GM23338 (cell line): ENCODE measurements at regions not wholly inside any gene's neighbourhood (a gene's known extent, or its start where the extent isn't known, plus 50 kb on each side); places are given as distances from the start of the nearest gene placed in this dataset.

Experiments used
- CREB1 ChIP-seq: fragments of 250-450 bp; sonication (Bioruptor Pico); IDR thresholded peaks from 2 replicates; pipeline ENCODE4 v1.5.0; 2020; ENCODE audit warnings: low read depth, mild to moderate bottlenecking, moderate library complexity
- CTCF ChIP-seq, 2 experiments: fragments of 200-600 bp in 1 of 2; sonication (generic) in 1 of 2; conservative IDR thresholded peaks; 2 replicates each; pipeline versions ENCODE4 v1.5.1 to v1.6.1; 2016 to 2017; ENCODE audit warnings: antibody characterized with exemption in 2 of 2, low read depth in 2 of 2, mild to moderate bottlenecking in 2 of 2, moderate library complexity in 1 of 2
- ETS1 ChIP-seq: IDR thresholded peaks from 2 replicates; pipeline ENCODE4 v1.6.1; 2016; ENCODE audit warnings: antibody characterized with exemption
- EZH2 ChIP-seq: fragments of 200-600 bp; sonication (generic); IDR thresholded peaks from one replicate; pipeline ENCODE4 v1.8.0; 2017; ENCODE audit warnings: antibody characterized with exemption, mild to moderate bottlenecking, low read depth; ENCODE audit not compliant: unreplicated experiment
- EZH2phosphoT487 ChIP-seq: fragments of 200-600 bp; sonication (generic); IDR thresholded peaks from one replicate; pipeline ENCODE4 v1.8.1; 2018; ENCODE audit warnings: antibody characterized with exemption; ENCODE audit not compliant: unreplicated experiment
- JUNB ChIP-seq: IDR thresholded peaks from one replicate; pipeline ENCODE4 v1.6.1; 2016; ENCODE audit warnings: antibody characterized with exemption; ENCODE audit not compliant: unreplicated experiment
- POLR2AphosphoS5 ChIP-seq: IDR thresholded peaks from 2 replicates; pipeline ENCODE4 v1.6.1; 2016; ENCODE audit warnings: antibody characterized with exemption, low read depth
- ZNF462 ChIP-seq: fragments of 250-450 bp; sonication (Bioruptor Pico); IDR thresholded peaks from 2 replicates; pipeline ENCODE4 v1.5.0; 2020; ENCODE audit warnings: mild to moderate bottlenecking, moderate library complexity

GRCh38 chr1:238491265-238491664 is 600.5 kb upstream of the ZP4 start:
- no peak for TF ChIP-seq CTCF (conservative IDR thresholded peaks at IDR 0.05; ENCODE audit: low read depth in 2 of 2)
- no peak for TF ChIP-seq JUNB
- no peak for TF ChIP-seq EZH2
- TF ChIP-seq CREB1 (CRISPR knock-in tag): no peak
- TF ChIP-seq POLR2AphosphoS5: no peak
- TF ChIP-seq ZNF462: no peak
- TF ChIP-seq ETS1: no peak
- no peak for TF ChIP-seq EZH2phosphoT487
